NCI-H128 (cell line): ENCODE measurements at regions not wholly inside any gene's neighbourhood (a gene's known extent, or its start where the extent isn't known, plus 50 kb on each side); places are given as distances from the start of the nearest gene placed in this dataset.
A peak's percentile ranks its signal among the peaks of the same experiment; 100 is the strongest.
"Not testable (repeated sequence)": the region's sequence is repeated elsewhere in the genome, so short reads cannot be mapped to it uniquely, and the experiment has no call there.

Source experiments
- DNase-seq: peaks from one replicate; lab custom pipeline; 2025; ENCODE audit not compliant: unreplicated experiment; lab: John Stamatoyannopoulos, UW

- not testable (repeated sequence) for DNase-seq
These were observed 262.4 kb downstream of the ZNF37A start for GRCh38 chr10:38356527-38356926.

GRCh38 chr10:38362514-38362913, 268.4 kb downstream of the ZNF37A start:
- not testable (repeated sequence) for DNase-seq

GRCh38 chr10:38364073-38364472, 269.9 kb downstream of the ZNF37A start:
- DNase-seq, result not testable (repeated sequence)

GRCh38 chr10:38365917-38366316, 271.8 kb downstream of the ZNF37A start:
- not testable (repeated sequence) for DNase-seq

GRCh38 chr10:38383800-38384199, 289.7 kb downstream of the ZNF37A start:
- not testable (repeated sequence) for DNase-seq

- DNase-seq, result not testable (repeated sequence)
These were observed 292.7 kb downstream of the ZNF37A start for GRCh38 chr10:38386869-38387268.

- not testable (repeated sequence) for DNase-seq
These were observed 296.6 kb downstream of the ZNF37A start for GRCh38 chr10:38390725-38391124.

GRCh38 chr10:38395465-38395864, 301.3 kb downstream of the ZNF37A start:
- not testable (repeated sequence) for DNase-seq

- not testable (repeated sequence) for DNase-seq
These were observed 302.2 kb downstream of the ZNF37A start for GRCh38 chr10:38396178-38396954.

GRCh38 chr10:38401565-38401964, 307.4 kb downstream of the ZNF37A start:
- DNase-seq, result not testable (repeated sequence)

GRCh38 chr10:38402442-38403346, 308.6 kb downstream of the ZNF37A start:
- DNase-seq, result peak; percentile 69

GRCh38 chr10:38403347-38404117, 309.4 kb downstream of the ZNF37A start:
- DNase-seq, result not testable (repeated sequence)

GRCh38 chr10:38423634-38424033, 329.5 kb downstream of the ZNF37A start:
- DNase-seq, result not testable (repeated sequence)

GRCh38 chr10:38430242-38430641, 336.1 kb downstream of the ZNF37A start:
- DNase-seq, result not testable (repeated sequence)

GRCh38 chr10:38437359-38437758, 343.2 kb downstream of the ZNF37A start:
- DNase-seq, result not testable (repeated sequence)

GRCh38 chr10:38448614-38449355, 354.6 kb downstream of the ZNF37A start:
- not testable (repeated sequence) for DNase-seq

GRCh38 chr10:38449618-38450017, 355.5 kb downstream of the ZNF37A start:
- not testable (repeated sequence) for DNase-seq

GRCh38 chr10:38450372-38451057, 356.4 kb downstream of the ZNF37A start:
- not testable (repeated sequence) for DNase-seq

GRCh38 chr10:38451306-38451967, 357.3 kb downstream of the ZNF37A start:
- not testable (repeated sequence) for DNase-seq
